Daoy (cell line): ENCODE measurements at regions not wholly inside any gene's neighbourhood (a gene's known extent, or its start where the extent isn't known, plus 50 kb on each side); places are given as distances from the start of the nearest gene placed in this dataset.

ENCODE experiments used
- DNase-seq: peaks from one replicate; pipeline ENCODE4 v3.0.0-alpha.2; 2015; ENCODE audit warnings: low read depth

GRCh38 chr3:72141264-72141663, 356.3 kb upstream of the PROK2 start:
- no peak for DNase-seq

- DNase-seq = no peak
Observed at GRCh38 chr3:72139316-72139715, 354.4 kb upstream of the PROK2 start.

GRCh38 chr3:72137865-72138861, 353.2 kb upstream of the PROK2 start:
- no peak for DNase-seq

GRCh38 chr3:72135636-72136035, 350.7 kb upstream of the PROK2 start:
- DNase-seq = no peak

- no peak for DNase-seq
Observed at GRCh38 chr3:72134989-72135451, 350.1 kb upstream of the PROK2 start.

GRCh38 chr3:72133329-72134011, 348.5 kb upstream of the PROK2 start:
- no peak for DNase-seq

GRCh38 chr3:72131899-72132298, 347.0 kb upstream of the PROK2 start:
- no peak for DNase-seq

GRCh38 chr3:72130565-72130964, 345.6 kb upstream of the PROK2 start:
- no peak for DNase-seq

GRCh38 chr3:72129501-72130094, 344.6 kb upstream of the PROK2 start:
- DNase-seq = no peak

- no peak for DNase-seq
Observed at GRCh38 chr3:72128921-72129320, 344.0 kb upstream of the PROK2 start.

GRCh38 chr3:72127844-72128243, 342.9 kb upstream of the PROK2 start:
- DNase-seq = peak; percentile 33

GRCh38 chr3:72127224-72127612, 342.3 kb upstream of the PROK2 start:
- DNase-seq = no peak

GRCh38 chr3:72126441-72127223, 341.7 kb upstream of the PROK2 start:
- no peak for DNase-seq

GRCh38 chr3:72123908-72124441, 339.0 kb upstream of the PROK2 start:
- peak; percentile 92 for DNase-seq

- no peak for DNase-seq
Observed at GRCh38 chr3:72120806-72121778, 336.1 kb upstream of the PROK2 start.

- DNase-seq = no peak
Observed at GRCh38 chr3:72120039-72120438, 335.1 kb upstream of the PROK2 start.

GRCh38 chr3:72118628-72119027, 333.7 kb upstream of the PROK2 start:
- no peak for DNase-seq

- DNase-seq = no peak
Observed at GRCh38 chr3:72116226-72116625, 331.3 kb upstream of the PROK2 start.

GRCh38 chr3:72115307-72115706, 330.4 kb upstream of the PROK2 start:
- no peak for DNase-seq

- DNase-seq = no peak
Observed at GRCh38 chr3:72114773-72115172, 329.8 kb upstream of the PROK2 start.
